ENCODE measurements at regions not wholly inside any gene's neighbourhood (a gene's known extent, or its start where the extent isn't known, plus 50 kb on each side); places are given as distances from the start of the nearest gene placed in this dataset.
"Not testable (repeated sequence)": the region's sequence is repeated elsewhere in the genome, so short reads cannot be mapped to it uniquely, and the experiment has no call there.

GRCh38 chr7:6882321-6882721 is 56.2 kb upstream of the CCZ1B start:
- H3K9me3 ChIP-seq; H3K27ac ChIP-seq; intact Hi-C loops (cut with DNase I); ATAC-seq; H3K4me1 ChIP-seq; H3K4me3 ChIP-seq; H3K27me3 ChIP-seq; H3K36me3 ChIP-seq; DNase-seq: not testable (repeated sequence)

GRCh38 chr7:6883756-6884155 is 57.7 kb upstream of the CCZ1B start:
- H3K27ac ChIP-seq; ATAC-seq; DNase-seq; H3K4me3 ChIP-seq; intact Hi-C loops (cut with DNase I); H3K27me3 ChIP-seq; H3K9me3 ChIP-seq; H3K4me1 ChIP-seq; H3K36me3 ChIP-seq: not testable (repeated sequence)

- H3K27me3 ChIP-seq, result no peaks in the 10 kb centered on the region
- no peak for ATAC-seq
- no peaks in the 10 kb centered on the region for H3K36me3 ChIP-seq
- H3K9me3 ChIP-seq, result no peaks in the 10 kb centered on the region
- no peak for TF ChIP-seq CTCF (IDR thresholded peaks at IDR 0.05)
- no peak overlapping the region for H3K27ac ChIP-seq
- H3K4me3 ChIP-seq, result no peak overlapping the region
- intact Hi-C loops (cut with DNase I), result no loop called here
- DNase-seq, result no peak
- no peaks in the 10 kb centered on the region for H3K4me1 ChIP-seq
Observed at GRCh38 chr7:6886198-6886597, 60.1 kb upstream of the CCZ1B start.

- DNase-seq, result not testable (repeated sequence)
Observed at GRCh38 chr7:6888267-6889045, 62.4 kb upstream of the CCZ1B start.

GRCh38 chr7:6889252-6889812 is 63.3 kb upstream of the CCZ1B start:
- H3K27ac ChIP-seq, result no peak overlapping the region
- no peak for DNase-seq
- H3K9me3 ChIP-seq, result no peaks in the 10 kb centered on the region
- H3K4me3 ChIP-seq, result no peak overlapping the region
- H3K4me1 ChIP-seq, result no peaks in the 10 kb centered on the region
- no peaks in the 10 kb centered on the region for H3K36me3 ChIP-seq
- TF ChIP-seq CTCF (IDR thresholded peaks at IDR 0.05), result no peak
- no peaks in the 10 kb centered on the region for H3K27me3 ChIP-seq
- no peak for ATAC-seq
- intact Hi-C loops (cut with DNase I), result no loop called here

More at GRCh38 chr7:6888267-6889045, 62.4 kb upstream of the CCZ1B start:
- H3K9me3 ChIP-seq; ATAC-seq; H3K4me3 ChIP-seq; H3K4me1 ChIP-seq; H3K36me3 ChIP-seq; H3K27me3 ChIP-seq; H3K27ac ChIP-seq; intact Hi-C loops (cut with DNase I): not testable (repeated sequence)

- H3K27ac ChIP-seq; intact Hi-C loops (cut with DNase I); DNase-seq; H3K4me1 ChIP-seq; H3K27me3 ChIP-seq; H3K9me3 ChIP-seq; ATAC-seq; H3K36me3 ChIP-seq; H3K4me3 ChIP-seq: not testable (repeated sequence)
Observed at GRCh38 chr7:6902097-6902518, 76.0 kb upstream of the CCZ1B start.

- DNase-seq; H3K9me3 ChIP-seq; H3K27ac ChIP-seq; H3K36me3 ChIP-seq; H3K4me1 ChIP-seq; ATAC-seq; H3K27me3 ChIP-seq; H3K4me3 ChIP-seq; intact Hi-C loops (cut with DNase I): not testable (repeated sequence)
Observed at GRCh38 chr7:6903289-6903688, 77.2 kb upstream of the CCZ1B start.

- ATAC-seq; H3K9me3 ChIP-seq; H3K4me1 ChIP-seq; intact Hi-C loops (cut with DNase I); H3K36me3 ChIP-seq; H3K4me3 ChIP-seq; H3K27me3 ChIP-seq; H3K27ac ChIP-seq; DNase-seq: not testable (repeated sequence)
Observed at GRCh38 chr7:6903792-6904191, 77.7 kb upstream of the CCZ1B start.
